ENCODE measurements at regions not wholly inside any gene's neighbourhood (a gene's known extent, or its start where the extent isn't known, plus 50 kb on each side); places are given as distances from the start of the nearest gene placed in this dataset.

DNA sequence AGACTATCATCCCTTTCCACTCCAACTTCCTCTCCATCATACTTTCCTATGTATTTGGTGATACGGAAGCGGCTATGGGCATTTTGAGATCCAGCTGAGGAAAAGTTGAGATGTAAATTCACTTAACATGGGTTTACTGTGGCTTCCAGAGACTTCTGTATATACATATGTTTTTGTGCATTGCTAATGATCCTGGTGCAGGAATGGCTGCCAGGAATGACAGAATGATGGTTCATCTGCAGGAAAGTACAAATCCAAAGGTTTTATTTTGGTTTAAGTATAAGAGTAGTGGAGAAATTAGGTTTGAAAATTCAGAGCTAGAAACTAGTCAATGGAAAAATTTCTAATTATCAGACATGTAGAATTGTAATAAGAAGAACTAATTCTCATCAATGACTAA lies 95.0 kb upstream of the PAM start:
- Histone ChIP-seq H3K9me2 (ENCODE audit: insufficient read depth) (no peaks in the 10 kb centered on the region), H4K20me1 (replicated peaks; ENCODE audit: insufficient read depth) (no peaks in the 10 kb centered on the region), H3K27ac (ENCODE audit: low read depth) (no peak overlapping the region), H3K4me3 (no peak overlapping the region), H3K79me2 (replicated peaks; ENCODE audit: insufficient read depth) (no peaks in the 10 kb centered on the region), H3K36me3 (ENCODE audit: insufficient read depth) (no peaks in the 10 kb centered on the region), H3K27me3 (ENCODE audit: insufficient read depth) (no peaks in the 10 kb centered on the region), H2AFZ (no peak overlapping the region), H3K4me1 (ENCODE audit: insufficient read depth) (peaks cover 9% of the 10 kb centered on the region), H3K4me2 (no peak overlapping the region), H3F3A (replicated peaks; ENCODE audit: low read depth) (no peaks in the 10 kb centered on the region)
- no peak overlapping the region for H3K27ac Mint-ChIP-seq
- TF ChIP-seq EZH2 (IDR thresholded peaks at IDR 0.05; ENCODE audit: low read depth, unreplicated experiment) = no peak
- no peak for TF ChIP-seq NANOG (IDR thresholded peaks at IDR 0.05; ENCODE audit: borderline replicate concordance)
- TF ChIP-seq, protein P1, sequence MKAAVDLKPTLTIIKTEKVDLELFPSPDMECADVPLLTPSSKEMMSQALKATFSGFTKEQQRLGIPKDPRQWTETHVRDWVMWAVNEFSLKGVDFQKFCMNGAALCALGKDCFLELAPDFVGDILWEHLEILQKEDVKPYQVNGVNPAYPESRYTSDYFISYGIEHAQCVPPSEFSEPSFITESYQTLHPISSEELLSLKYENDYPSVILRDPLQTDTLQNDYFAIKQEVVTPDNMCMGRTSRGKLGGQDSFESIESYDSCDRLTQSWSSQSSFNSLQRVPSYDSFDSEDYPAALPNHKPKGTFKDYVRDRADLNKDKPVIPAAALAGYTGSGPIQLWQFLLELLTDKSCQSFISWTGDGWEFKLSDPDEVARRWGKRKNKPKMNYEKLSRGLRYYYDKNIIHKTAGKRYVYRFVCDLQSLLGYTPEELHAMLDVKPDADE (IDR thresholded peaks at IDR 0.05) = no peak
- no peak for TF ChIP-seq ZNF114 (CRISPR knock-in tag; IDR thresholded peaks at IDR 0.05)
- TF ChIP-seq EZH2phosphoT487 (IDR thresholded peaks at IDR 0.05; ENCODE audit: unreplicated experiment) = no peak
- TF ChIP-seq CREB1 (CRISPR knock-in tag; IDR thresholded peaks at IDR 0.05; ENCODE audit: low read depth) = no peak
- no peak for TF ChIP-seq CTCF (conservative IDR thresholded peaks at IDR 0.05; ENCODE audit: low read depth in 2 of 2)
- TF ChIP-seq ZNF331 (CRISPR knock-in tag; IDR thresholded peaks at IDR 0.05; ENCODE audit: low read depth) = no peak
- no peak for TF ChIP-seq REST (IDR thresholded peaks at IDR 0.05; ENCODE audit: unreplicated experiment)
- TF ChIP-seq, protein P2, sequence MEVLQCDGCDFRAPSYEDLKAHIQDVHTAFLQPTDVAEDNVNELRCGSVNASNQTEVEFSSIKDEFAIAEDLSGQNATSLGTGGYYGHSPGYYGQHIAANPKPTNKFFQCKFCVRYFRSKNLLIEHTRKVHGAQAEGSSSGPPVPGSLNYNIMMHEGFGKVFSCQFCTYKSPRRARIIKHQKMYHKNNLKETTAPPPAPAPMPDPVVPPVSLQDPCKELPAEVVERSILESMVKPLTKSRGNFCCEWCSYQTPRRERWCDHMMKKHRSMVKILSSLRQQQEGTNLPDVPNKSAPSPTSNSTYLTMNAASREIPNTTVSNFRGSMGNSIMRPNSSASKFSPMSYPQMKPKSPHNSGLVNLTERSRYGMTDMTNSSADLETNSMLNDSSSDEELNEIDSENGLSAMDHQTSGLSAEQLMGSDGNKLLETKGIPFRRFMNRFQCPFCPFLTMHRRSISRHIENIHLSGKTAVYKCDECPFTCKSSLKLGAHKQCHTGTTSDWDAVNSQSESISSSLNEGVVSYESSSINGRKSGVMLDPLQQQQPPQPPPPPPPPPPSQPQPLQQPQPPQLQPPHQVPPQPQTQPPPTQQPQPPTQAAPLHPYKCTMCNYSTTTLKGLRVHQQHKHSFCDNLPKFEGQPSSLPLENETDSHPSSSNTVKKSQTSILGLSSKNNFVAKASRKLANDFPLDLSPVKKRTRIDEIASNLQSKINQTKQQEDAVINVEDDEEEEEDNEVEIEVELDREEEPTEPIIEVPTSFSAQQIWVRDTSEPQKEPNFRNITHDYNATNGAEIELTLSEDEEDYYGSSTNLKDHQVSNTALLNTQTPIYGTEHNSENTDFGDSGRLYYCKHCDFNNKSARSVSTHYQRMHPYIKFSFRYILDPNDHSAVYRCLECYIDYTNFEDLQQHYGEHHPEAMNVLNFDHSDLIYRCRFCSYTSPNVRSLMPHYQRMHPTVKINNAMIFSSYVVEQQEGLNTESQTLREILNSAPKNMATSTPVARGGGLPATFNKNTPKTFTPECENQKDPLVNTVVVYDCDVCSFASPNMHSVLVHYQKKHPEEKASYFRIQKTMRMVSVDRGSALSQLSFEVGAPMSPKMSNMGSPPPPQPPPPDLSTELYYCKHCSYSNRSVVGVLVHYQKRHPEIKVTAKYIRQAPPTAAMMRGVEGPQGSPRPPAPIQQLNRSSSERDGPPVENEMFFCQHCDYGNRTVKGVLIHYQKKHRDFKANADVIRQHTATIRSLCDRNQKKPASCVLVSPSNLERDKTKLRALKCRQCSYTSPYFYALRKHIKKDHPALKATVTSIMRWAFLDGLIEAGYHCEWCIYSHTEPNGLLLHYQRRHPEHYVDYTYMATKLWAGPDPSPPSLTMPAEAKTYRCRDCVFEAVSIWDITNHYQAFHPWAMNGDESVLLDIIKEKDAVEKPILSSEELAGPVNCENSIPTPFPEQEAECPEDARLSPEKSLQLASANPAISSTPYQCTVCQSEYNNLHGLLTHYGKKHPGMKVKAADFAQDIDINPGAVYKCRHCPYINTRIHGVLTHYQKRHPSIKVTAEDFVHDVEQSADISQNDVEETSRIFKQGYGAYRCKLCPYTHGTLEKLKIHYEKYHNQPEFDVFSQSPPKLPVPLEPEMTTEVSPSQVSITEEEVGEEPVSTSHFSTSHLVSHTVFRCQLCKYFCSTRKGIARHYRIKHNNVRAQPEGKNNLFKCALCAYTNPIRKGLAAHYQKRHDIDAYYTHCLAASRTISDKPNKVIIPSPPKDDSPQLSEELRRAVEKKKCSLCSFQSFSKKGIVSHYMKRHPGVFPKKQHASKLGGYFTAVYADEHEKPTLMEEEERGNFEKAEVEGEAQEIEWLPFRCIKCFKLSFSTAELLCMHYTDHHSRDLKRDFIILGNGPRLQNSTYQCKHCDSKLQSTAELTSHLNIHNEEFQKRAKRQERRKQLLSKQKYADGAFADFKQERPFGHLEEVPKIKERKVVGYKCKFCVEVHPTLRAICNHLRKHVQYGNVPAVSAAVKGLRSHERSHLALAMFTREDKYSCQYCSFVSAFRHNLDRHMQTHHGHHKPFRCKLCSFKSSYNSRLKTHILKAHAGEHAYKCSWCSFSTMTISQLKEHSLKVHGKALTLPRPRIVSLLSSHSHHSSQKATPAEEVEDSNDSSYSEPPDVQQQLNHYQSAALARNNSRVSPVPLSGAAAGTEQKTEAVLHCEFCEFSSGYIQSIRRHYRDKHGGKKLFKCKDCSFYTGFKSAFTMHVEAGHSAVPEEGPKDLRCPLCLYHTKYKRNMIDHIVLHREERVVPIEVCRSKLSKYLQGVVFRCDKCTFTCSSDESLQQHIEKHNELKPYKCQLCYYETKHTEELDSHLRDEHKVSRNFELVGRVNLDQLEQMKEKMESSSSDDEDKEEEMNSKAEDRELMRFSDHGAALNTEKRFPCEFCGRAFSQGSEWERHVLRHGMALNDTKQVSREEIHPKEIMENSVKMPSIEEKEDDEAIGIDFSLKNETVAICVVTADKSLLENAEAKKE (CRISPR knock-in tag; IDR thresholded peaks at IDR 0.05) = no peak
- TF ChIP-seq STAT1 (IDR thresholded peaks at IDR 0.05; ENCODE audit: unreplicated experiment) = no peak
- TF ChIP-seq JUNB (IDR thresholded peaks at IDR 0.05; ENCODE audit: unreplicated experiment) = no peak
- no peak for ATAC-seq
- no peaks in the 10 kb centered on the region for H3K9me3 Mint-ChIP-seq
- DNase-seq (ENCODE audit: low spot score) = no peak
- peaks cover 14% of the 10 kb centered on the region; the same call in 2 of the 3 replicates for H3K4me1 Mint-ChIP-seq
- no peaks in the 10 kb centered on the region for H3K36me3 Mint-ChIP-seq (ENCODE audit: low read depth)
- no peak overlapping the region for H3K4me3 Mint-ChIP-seq
- no peaks in the 10 kb centered on the region for H3K27me3 Mint-ChIP-seq (ENCODE audit: insufficient read depth, low read depth, poor library complexity)
